HUES64 (cell line): ENCODE measurements at regions not wholly inside any gene's neighbourhood (a gene's known extent, or its start where the extent isn't known, plus 50 kb on each side); places are given as distances from the start of the nearest gene placed in this dataset.
"Not testable (repeated sequence)": the region's sequence is repeated elsewhere in the genome, so short reads cannot be mapped to it uniquely, and the experiment has no call there.

ENCODE experiments used
- H3K27ac ChIP-seq: 2 replicates; pipeline ENCODE4 v1.7.0; 2013; ENCODE audit warnings: low read depth, low read length, inconsistent platforms
- H3K27me3 ChIP-seq: 2 replicates; pipeline ENCODE4 v1.6.1; 2013; ENCODE audit warnings: mild to moderate bottlenecking, low read length; ENCODE audit not compliant: insufficient read depth
- H3K36me3 ChIP-seq: 2 replicates; pipeline ENCODE4 v1.6.1; 2013; ENCODE audit warnings: mild to moderate bottlenecking, low read length; ENCODE audit not compliant: insufficient read depth
- H3K4me1 ChIP-seq: 2 replicates; pipeline ENCODE4 v1.6.1; 2013; ENCODE audit warnings: mild to moderate bottlenecking, low read length, moderate library complexity; ENCODE audit not compliant: insufficient read depth
- H3K4me3 ChIP-seq: 2 replicates; pipeline ENCODE4 v1.5.1; 2013; ENCODE audit warnings: mild to moderate bottlenecking, low read length, moderate library complexity
- H3K9ac ChIP-seq: 2 replicates; pipeline ENCODE4 v1.6.1; 2013; ENCODE audit warnings: mild to moderate bottlenecking, low read depth, low read length
- H3K9me3 ChIP-seq: 2 replicates; pipeline ENCODE4 v1.6.1; 2013; ENCODE audit warnings: low read depth, low read length; ENCODE audit not compliant: insufficient read depth
- WGBS: fragments of 150-250, 120-280 bp; methylation state at CpG from one replicate; pipeline ENCODE4 v1.1.7; 2013; ENCODE audit warnings: missing lambda C conversion rate; 5-methylcytosine and 5-hydroxymethylcytosine counted together

- Histone ChIP-seq H3K4me1 (no peaks in the 10 kb centered on the region), H3K9ac (no peak overlapping the region), H3K4me3 (no peak overlapping the region), H3K27me3 (no peaks in the 10 kb centered on the region), H3K36me3 (no peaks in the 10 kb centered on the region), H3K9me3 (no peaks in the 10 kb centered on the region), H3K27ac (no peak overlapping the region)
- 89% methylated on average over 3 of the region's 4 CpGs for WGBS
Measured at GRCh38 chr5:87122151-87122977, 145.3 kb upstream of the RASA1 start.

GRCh38 chr5:87125766-87126165 is 141.9 kb upstream of the RASA1 start:
- Histone ChIP-seq H3K9ac (no peak overlapping the region), H3K27ac (no peak overlapping the region), H3K4me1 (no peaks in the 10 kb centered on the region), H3K9me3 (no peaks in the 10 kb centered on the region), H3K27me3 (no peaks in the 10 kb centered on the region), H3K36me3 (no peaks in the 10 kb centered on the region), H3K4me3 (no peak overlapping the region)

- Histone ChIP-seq H3K4me1 (no peaks in the 10 kb centered on the region), H3K27me3 (no peaks in the 10 kb centered on the region), H3K9ac (no peak overlapping the region), H3K36me3 (no peaks in the 10 kb centered on the region), H3K4me3 (no peak overlapping the region), H3K9me3 (no peaks in the 10 kb centered on the region), H3K27ac (no peak overlapping the region)
- WGBS, result 99% methylated on average over 3 of the region's 3 CpGs
Measured at GRCh38 chr5:87126869-87127268, 140.8 kb upstream of the RASA1 start.

- H3K27me3 ChIP-seq, result no peaks in the 10 kb centered on the region
- no peaks in the 10 kb centered on the region for H3K36me3 ChIP-seq
- no peaks in the 10 kb centered on the region for H3K9me3 ChIP-seq
- H3K27ac ChIP-seq, result no peak overlapping the region
- no peak overlapping the region for H3K9ac ChIP-seq
- no peaks in the 10 kb centered on the region for H3K4me1 ChIP-seq
- H3K4me3 ChIP-seq, result no peak overlapping the region
- WGBS, result 85% methylated on average over 1 of the region's 1 CpG
Measured at GRCh38 chr5:87127426-87127825, 140.3 kb upstream of the RASA1 start.

GRCh38 chr5:87127956-87128687 is 139.6 kb upstream of the RASA1 start:
- no peaks in the 10 kb centered on the region for H3K4me1 ChIP-seq
- no peak overlapping the region for H3K27ac ChIP-seq
- H3K9ac ChIP-seq, result no peak overlapping the region
- H3K36me3 ChIP-seq, result no peaks in the 10 kb centered on the region
- 96% methylated on average over 3 of the region's 3 CpGs for WGBS
- H3K27me3 ChIP-seq, result no peaks in the 10 kb centered on the region
- no peaks in the 10 kb centered on the region for H3K9me3 ChIP-seq
- no peak overlapping the region for H3K4me3 ChIP-seq

- no peak overlapping the region for H3K4me3 ChIP-seq
- no peak overlapping the region for H3K9ac ChIP-seq
- no peak overlapping the region for H3K27ac ChIP-seq
- no peaks in the 10 kb centered on the region for H3K36me3 ChIP-seq
- no peaks in the 10 kb centered on the region for H3K4me1 ChIP-seq
- WGBS, result 97% methylated on average over 1 of the region's 1 CpG
- H3K27me3 ChIP-seq, result no peaks in the 10 kb centered on the region
- no peaks in the 10 kb centered on the region for H3K9me3 ChIP-seq
Measured at GRCh38 chr5:87129046-87129445, 138.6 kb upstream of the RASA1 start.

GRCh38 chr5:87132696-87133095 is 135.0 kb upstream of the RASA1 start:
- Histone ChIP-seq H3K4me3 (no peak overlapping the region), H3K27ac (no peak overlapping the region), H3K9me3 (no peaks in the 10 kb centered on the region), H3K9ac (no peak overlapping the region), H3K4me1 (peaks cover 3% of the 10 kb centered on the region; the same call in 1 of the 2 replicates), H3K27me3 (no peaks in the 10 kb centered on the region), H3K36me3 (no peaks in the 10 kb centered on the region)

- H3K36me3 ChIP-seq, H3K27me3 ChIP-seq, H3K9ac ChIP-seq, H3K4me1 ChIP-seq, H3K9me3 ChIP-seq, H3K4me3 ChIP-seq, H3K27ac ChIP-seq: not testable (repeated sequence)
Measured at GRCh38 chr5:87134513-87134912, 133.2 kb upstream of the RASA1 start.

GRCh38 chr5:87136096-87136495 is 131.6 kb upstream of the RASA1 start:
- H3K9me3 ChIP-seq, result no peaks in the 10 kb centered on the region

GRCh38 chr5:87136733-87137132 is 130.9 kb upstream of the RASA1 start:
- Histone ChIP-seq H3K9ac (no peak overlapping the region), H3K27ac (no peak overlapping the region), H3K4me3 (no peak overlapping the region), H3K27me3 (no peaks in the 10 kb centered on the region), H3K4me1 (peaks cover 3% of the 10 kb centered on the region; the same call in 1 of the 2 replicates), H3K9me3 (no peaks in the 10 kb centered on the region), H3K36me3 (no peaks in the 10 kb centered on the region)
- WGBS, result no CpG with 5 or more reads among the region's 1 CpG

More at GRCh38 chr5:87136096-87136495, 131.6 kb upstream of the RASA1 start:
- Histone ChIP-seq H3K27me3 (no peaks in the 10 kb centered on the region), H3K27ac (no peak overlapping the region), H3K9ac (no peak overlapping the region), H3K4me1 (peaks cover 3% of the 10 kb centered on the region; the same call in 1 of the 2 replicates), H3K4me3 (no peak overlapping the region), H3K36me3 (no peaks in the 10 kb centered on the region)
- 72% methylated on average over 1 of the region's 1 CpG for WGBS

- Histone ChIP-seq H3K4me3 (no peak overlapping the region), H3K27ac (no peak overlapping the region), H3K27me3 (no peaks in the 10 kb centered on the region), H3K9me3 (no peaks in the 10 kb centered on the region), H3K9ac (no peak overlapping the region), H3K4me1 (peaks cover 3% of the 10 kb centered on the region; the same call in 1 of the 2 replicates), H3K36me3 (no peaks in the 10 kb centered on the region)
- WGBS, result 85% methylated on average over 2 of the region's 3 CpGs
Measured at GRCh38 chr5:87137283-87137682, 130.4 kb upstream of the RASA1 start.
